Endothelial cell of umbilical vein (primary cell): ENCODE measurements at regions not wholly inside any gene's neighbourhood (a gene's known extent, or its start where the extent isn't known, plus 50 kb on each side); places are given as distances from the start of the nearest gene placed in this dataset.

Source experiments
- BruUV-seq: library from RNA; stranded (reverse); fragments of 400-500 nt; replicated peaks from 2 replicates; lab custom pipeline; 2021; lab: Mats Ljungman, UMichigan
- CTCF ChIA-PET: fragments of 300-600, 350-600 bp; sonication (Branson Sonifier 250); formaldehyde crosslinking; loops from one replicate; lab custom pipeline; 2021; ENCODE audit warnings: antibody characterized with exemption, inconsistent platforms; lab: Charles Lee
- POLR2A ChIA-PET: fragments of 300-600, 350-600 bp; sonication (Branson Sonifier 250); formaldehyde crosslinking; loops from one replicate; lab custom pipeline; 2021; ENCODE audit warnings: antibody characterized with exemption, inconsistent platforms; lab: Charles Lee
- DNase-seq: peaks from one replicate; pipeline ENCODE4 v3.0.0-alpha.2; 2011; ENCODE audit warnings: low read depth, low spot score
- FAIRE-seq: peaks from 2 replicates; lab custom pipeline; 2011; peaks lifted over from hg19 to GRCh38; lab: Jason Lieb, UNC
- H2AFZ ChIP-seq: 2 replicates; pipeline ENCODE4 v1.6.0; 2012; ENCODE audit warnings: low read depth, low read length, control low read depth, inconsistent platforms
- H3K27ac ChIP-seq: 2 replicates; pipeline ENCODE4 v1.5.1; 2011; ENCODE audit warnings: low read depth, mild to moderate bottlenecking, control low read depth, low read length, moderate library complexity; ENCODE audit not compliant: insufficient read depth
- H3K27me3 ChIP-seq, 2 experiments: 2 replicates each; pipeline versions ENCODE4 v1.6.0 to v1.6.1; 2011; ENCODE audit warnings: low read length in 2 of 2, mixed read lengths in 1 of 2; ENCODE audit not compliant: control insufficient read depth in 2 of 2, insufficient read depth in 2 of 2
- H3K36me3 ChIP-seq, 2 experiments: 2 replicates in 1 of 2; 3 replicates in 1 of 2; pipeline ENCODE4 v1.5.1; 2011; ENCODE audit warnings: low read length in 2 of 2, mild to moderate bottlenecking in 1 of 2, moderate library complexity in 1 of 2; ENCODE audit not compliant: control insufficient read depth in 2 of 2, insufficient read depth in 2 of 2; ENCODE audit errors: extremely low read depth in 1 of 2
- H3K4me1 ChIP-seq: 3 replicates; pipeline ENCODE4 v1.5.1; 2011; ENCODE audit warnings: mild to moderate bottlenecking, low read length; ENCODE audit not compliant: control insufficient read depth, insufficient read depth; ENCODE audit errors: extremely low read depth
- H3K4me2 ChIP-seq: 2 replicates; pipeline ENCODE4 v1.6.1; 2011; ENCODE audit warnings: low read length, control low read depth, mixed read lengths; ENCODE audit not compliant: insufficient read depth
- H3K4me3 ChIP-seq, 3 experiments: fragments of 200-600 bp in 1 of 3; sonication (generic), shearing (Covaris generic) in 1 of 3; replicated peaks in 1 of 3; 2 replicates each; pipeline ENCODE4 v1.5.1; 2011 to 2016; ENCODE audit warnings: control low read depth in 3 of 3, low read length in 3 of 3, mild to moderate bottlenecking in 2 of 3, inconsistent platforms in 1 of 3, low read depth in 1 of 3, moderate library complexity in 1 of 3; ENCODE audit not compliant: insufficient read depth in 1 of 3
- H3K79me2 ChIP-seq: 2 replicates; pipeline ENCODE4 v1.6.0; 2012; ENCODE audit warnings: low read length, inconsistent platforms; ENCODE audit not compliant: control insufficient read depth, insufficient read depth
- H3K9ac ChIP-seq: replicated peaks from 2 replicates; pipeline ENCODE3; 2011; ENCODE audit warnings: low read length, control low read depth; ENCODE audit not compliant: insufficient read depth; ENCODE audit errors: extremely low read depth
- H3K9me1 ChIP-seq: replicated peaks from 3 replicates; pipeline ENCODE4 v1.6.0; 2011; ENCODE audit warnings: mild to moderate bottlenecking, low read length; ENCODE audit not compliant: control insufficient read depth, insufficient read depth; ENCODE audit errors: extremely low read depth
- H3K9me3 ChIP-seq: replicated peaks from 2 replicates; pipeline ENCODE4 v1.5.1; 2012; ENCODE audit warnings: low read length, inconsistent platforms; ENCODE audit not compliant: control insufficient read depth, insufficient read depth
- H4K20me1 ChIP-seq: replicated peaks from 2 replicates; pipeline ENCODE3; 2011; ENCODE audit warnings: mild to moderate bottlenecking, low read length; ENCODE audit not compliant: control insufficient read depth, insufficient read depth; ENCODE audit errors: extremely low read depth
- EZH2 ChIP-seq: IDR thresholded peaks from 2 replicates; pipeline ENCODE4 v1.6.1; 2012; ENCODE audit warnings: borderline replicate concordance, low read depth, mild to moderate bottlenecking, moderate library complexity, low read length, inconsistent platforms; ENCODE audit not compliant: severe bottlenecking
- FOS ChIP-seq: IDR thresholded peaks from 2 replicates; pipeline ENCODE4 v1.6.1; 2011; ENCODE audit warnings: mild to moderate bottlenecking, low read length, moderate library complexity, borderline replicate concordance; ENCODE audit not compliant: insufficient read depth
- GATA2 ChIP-seq: IDR thresholded peaks from 2 replicates; pipeline ENCODE4 v1.7.0; 2011; ENCODE audit warnings: low read depth, mild to moderate bottlenecking, moderate library complexity, mixed read lengths, low read length; ENCODE audit not compliant: insufficient read length, insufficient read depth
- JUN ChIP-seq: IDR thresholded peaks from 2 replicates; pipeline ENCODE4 v1.6.1; 2011; ENCODE audit warnings: borderline replicate concordance, low read depth; ENCODE audit not compliant: insufficient read length, insufficient read depth
- MYC ChIP-seq: IDR thresholded peaks from one replicate; pipeline ENCODE4 v1.6.1; 2011; ENCODE audit warnings: mild to moderate bottlenecking, low read depth, low read length
- POLR2A ChIP-seq: IDR thresholded peaks from 2 replicates; pipeline ENCODE4 v1.6.1; 2012; ENCODE audit warnings: low read depth, mild to moderate bottlenecking, control low read depth, low read length
- POLR2AphosphoS5 ChIP-seq: IDR thresholded peaks from 2 replicates; pipeline ENCODE4 v1.6.1; 2012; ENCODE audit warnings: low read depth, mild to moderate bottlenecking, control low read depth, low read length, moderate library complexity; ENCODE audit not compliant: insufficient read depth
- dilution Hi-C: fragments of 300-500 bp; cut with MboI; formaldehyde crosslinking; loops from one replicate; pipeline ENCODE4 v1.15.0; 2019; ENCODE audit warnings: low sequenced_read_pairs; ENCODE audit not compliant: extremely low pct_ligation_motif_present
- intact Hi-C: fragments of 100-400 bp; cut with micrococcal nuclease; formaldehyde crosslinking; loops from one replicate; pipeline ENCODE4 v1.10.0; 2022
- TF ChIP-seq, protein P1 (sequence below): IDR thresholded peaks from 2 replicates; pipeline ENCODE4 v1.6.1; 2011; ENCODE audit not compliant: insufficient read depth, insufficient read length
- TF ChIP-seq, protein P2 (sequence below), 2 donors: IDR thresholded peaks; 1 replicate in 1 of 2; 2 replicates in 1 of 2; pipeline ENCODE4 v1.5.1; 2011; ENCODE audit warnings: low read length in 2 of 2, mild to moderate bottlenecking in 2 of 2, moderate library complexity in 2 of 2, control low read depth in 1 of 2, inconsistent platforms in 1 of 2, low read depth in 1 of 2; ENCODE audit not compliant: insufficient read depth in 1 of 2; ENCODE audit errors: extremely low read depth in 1 of 2

DNA sequence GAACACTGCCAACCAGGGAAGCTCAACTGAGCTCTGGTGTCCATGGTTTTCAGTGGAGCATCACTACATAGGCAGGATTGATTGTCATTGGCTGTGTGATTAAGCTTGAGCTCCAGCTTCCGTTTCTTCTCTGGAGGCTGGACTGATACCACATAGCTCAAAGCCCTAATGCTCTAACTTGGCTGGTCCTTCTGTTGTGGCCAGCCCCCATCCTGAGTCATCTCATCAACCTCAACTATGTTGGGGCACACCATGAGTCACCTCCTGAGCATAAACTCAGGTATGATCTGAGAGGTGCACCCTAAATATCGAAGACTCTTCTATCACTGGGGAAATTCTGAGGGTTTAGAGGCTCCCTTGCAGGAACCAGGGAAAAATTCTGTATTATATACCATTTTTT is 114.5 kb upstream of the INHBA start:
- no peaks in the 10 kb centered on the region for H3K36me3 ChIP-seq
- no peak overlapping the region for H3K4me2 ChIP-seq
- CTCF ChIA-PET = interaction anchor here (1.0 kb wide), 1 partner anchor 123 kb away, joined by 3 read pairs; no protein-coding TSS in a partner anchor
- dilution Hi-C loops = no loop called here
- H3K27me3 ChIP-seq = no peaks in the 10 kb centered on the region
- H3K9me1 ChIP-seq = no peaks in the 10 kb centered on the region
- no peak overlapping the region for H3K9ac ChIP-seq
- intact Hi-C loops = no loop called here
- no peak overlapping the region for H2AFZ ChIP-seq
- H3K79me2 ChIP-seq = no peaks in the 10 kb centered on the region
- no TSS peak for BruUV-seq
- H4K20me1 ChIP-seq = no peaks in the 10 kb centered on the region
- no peak for FAIRE-seq
- POLR2A ChIA-PET = no interaction called here
- no peaks in the 10 kb centered on the region for H3K9me3 ChIP-seq
- H3K4me1 ChIP-seq = no peaks in the 10 kb centered on the region
- DNase-seq = no peak
- no peak overlapping the region for H3K27ac ChIP-seq
- TF ChIP-seq FOS = no peak
- TF ChIP-seq GATA2 = no peak
- no peak for TF ChIP-seq JUN
- TF ChIP-seq, protein P1, sequence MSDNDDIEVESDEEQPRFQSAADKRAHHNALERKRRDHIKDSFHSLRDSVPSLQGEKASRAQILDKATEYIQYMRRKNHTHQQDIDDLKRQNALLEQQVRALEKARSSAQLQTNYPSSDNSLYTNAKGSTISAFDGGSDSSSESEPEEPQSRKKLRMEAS = no peak
- no peak for TF ChIP-seq MYC
- no peak overlapping the region for H3K4me3 ChIP-seq

DNA sequence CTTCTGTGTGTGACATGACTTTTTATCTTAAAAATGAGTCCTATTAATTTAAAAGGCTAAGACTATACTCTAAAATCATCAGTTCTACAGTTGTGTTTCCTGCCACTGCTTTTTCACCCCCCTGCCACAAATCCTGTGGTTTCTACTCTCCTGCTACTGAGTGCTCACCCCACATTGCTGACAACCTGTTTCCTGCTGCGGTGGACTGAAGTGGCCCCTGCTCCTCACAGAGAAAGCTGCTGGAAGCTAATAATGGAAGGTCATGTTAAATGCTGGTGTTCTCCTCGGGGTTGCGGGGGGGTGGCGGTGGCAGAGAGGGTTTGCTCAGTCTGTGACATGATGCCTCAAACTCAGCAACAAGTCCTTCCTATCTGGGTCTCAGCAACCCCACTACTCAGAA is 113.2 kb upstream of the INHBA start:
- BruUV-seq = no TSS peak
- Histone ChIP-seq H3K4me1 (no peaks in the 10 kb centered on the region), H3K9ac (no peak overlapping the region), H3K4me2 (no peak overlapping the region), H3K27ac (no peak overlapping the region), H3K9me1 (no peaks in the 10 kb centered on the region), H3K36me3 (no peaks in the 10 kb centered on the region), H3K9me3 (no peaks in the 10 kb centered on the region), H2AFZ (no peak overlapping the region), H3K4me3 (no peak overlapping the region), H3K27me3 (no peaks in the 10 kb centered on the region), H4K20me1 (no peaks in the 10 kb centered on the region), H3K79me2 (no peaks in the 10 kb centered on the region)
- FAIRE-seq (no peak), DNase-seq (no peak)
- POLR2A ChIA-PET = no interaction called here
- CTCF ChIA-PET = no interaction called here
- TF ChIP-seq, protein P2, sequence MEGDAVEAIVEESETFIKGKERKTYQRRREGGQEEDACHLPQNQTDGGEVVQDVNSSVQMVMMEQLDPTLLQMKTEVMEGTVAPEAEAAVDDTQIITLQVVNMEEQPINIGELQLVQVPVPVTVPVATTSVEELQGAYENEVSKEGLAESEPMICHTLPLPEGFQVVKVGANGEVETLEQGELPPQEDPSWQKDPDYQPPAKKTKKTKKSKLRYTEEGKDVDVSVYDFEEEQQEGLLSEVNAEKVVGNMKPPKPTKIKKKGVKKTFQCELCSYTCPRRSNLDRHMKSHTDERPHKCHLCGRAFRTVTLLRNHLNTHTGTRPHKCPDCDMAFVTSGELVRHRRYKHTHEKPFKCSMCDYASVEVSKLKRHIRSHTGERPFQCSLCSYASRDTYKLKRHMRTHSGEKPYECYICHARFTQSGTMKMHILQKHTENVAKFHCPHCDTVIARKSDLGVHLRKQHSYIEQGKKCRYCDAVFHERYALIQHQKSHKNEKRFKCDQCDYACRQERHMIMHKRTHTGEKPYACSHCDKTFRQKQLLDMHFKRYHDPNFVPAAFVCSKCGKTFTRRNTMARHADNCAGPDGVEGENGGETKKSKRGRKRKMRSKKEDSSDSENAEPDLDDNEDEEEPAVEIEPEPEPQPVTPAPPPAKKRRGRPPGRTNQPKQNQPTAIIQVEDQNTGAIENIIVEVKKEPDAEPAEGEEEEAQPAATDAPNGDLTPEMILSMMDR (IDR thresholded peaks at IDR 0.05; ENCODE audit: extremely low read depth in 1 of 2, insufficient read depth in 1 of 2, low read depth in 1 of 2, low read length in 2 of 2) = no peak
- TF ChIP-seq POLR2A (no peak), MYC (no peak), FOS (no peak), EZH2 (no peak), POLR2AphosphoS5 (no peak), GATA2 (no peak), JUN (no peak)
- TF ChIP-seq, protein P1 = no peak
- dilution Hi-C loops (no loop called here), intact Hi-C loops (no loop called here)
